GM18511 (cell line): ENCODE measurements at regions not wholly inside any gene's neighbourhood (a gene's known extent, or its start where the extent isn't known, plus 50 kb on each side); places are given as distances from the start of the nearest gene placed in this dataset.
"Not testable (repeated sequence)": the region's sequence is repeated elsewhere in the genome, so short reads cannot be mapped to it uniquely, and the experiment has no call there.

Source experiments
- ATAC-seq: cut with Tn5 transposase; IDR thresholded peaks from one replicate; pipeline ENCODE4 v1.9.1; 2021; ENCODE audit warnings: mild to moderate bottlenecking, moderate library complexity; ENCODE audit not compliant: unreplicated experiment

DNA sequence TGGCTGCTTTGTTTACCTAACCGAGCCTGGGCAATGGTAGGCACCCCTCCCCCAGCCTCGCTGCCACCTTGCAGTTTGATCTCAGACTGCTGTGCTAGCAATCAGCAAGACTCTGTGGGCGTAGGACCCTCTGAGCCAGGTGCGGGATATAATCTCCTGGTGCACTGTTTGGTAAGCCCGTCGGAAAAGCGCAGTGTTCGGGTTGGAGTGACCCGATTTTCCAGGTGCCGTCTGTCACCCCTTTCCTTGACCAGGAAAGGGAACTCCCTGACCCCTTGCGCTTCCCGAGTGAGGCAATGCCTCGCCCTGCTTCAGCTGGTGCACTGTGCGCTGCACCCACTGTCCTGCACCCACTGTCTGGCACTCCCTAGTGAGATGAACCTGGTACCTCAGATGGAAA is 482.2 kb upstream of the SMC2 start:
- not testable (repeated sequence) for ATAC-seq

DNA sequence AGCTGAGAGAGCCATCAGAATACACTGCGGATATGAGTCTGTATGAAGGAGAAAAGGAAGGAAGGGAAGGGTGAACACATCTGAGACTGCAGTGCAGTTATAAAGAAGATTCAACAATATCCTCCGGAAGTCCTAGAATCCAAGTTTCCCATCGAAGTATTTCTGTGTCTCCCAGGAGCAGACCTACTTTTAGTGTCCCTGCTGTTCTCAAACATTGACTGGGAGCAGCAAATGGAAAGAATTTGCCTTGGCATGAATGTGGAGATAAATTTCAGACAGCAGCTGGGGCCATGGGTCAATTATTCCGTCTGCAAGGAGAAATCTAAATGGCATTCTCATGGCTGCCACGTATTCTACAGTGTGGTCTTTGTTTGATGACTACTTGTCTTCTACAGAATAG is 478.1 kb upstream of the SMC2 start:
- no peak for ATAC-seq

DNA sequence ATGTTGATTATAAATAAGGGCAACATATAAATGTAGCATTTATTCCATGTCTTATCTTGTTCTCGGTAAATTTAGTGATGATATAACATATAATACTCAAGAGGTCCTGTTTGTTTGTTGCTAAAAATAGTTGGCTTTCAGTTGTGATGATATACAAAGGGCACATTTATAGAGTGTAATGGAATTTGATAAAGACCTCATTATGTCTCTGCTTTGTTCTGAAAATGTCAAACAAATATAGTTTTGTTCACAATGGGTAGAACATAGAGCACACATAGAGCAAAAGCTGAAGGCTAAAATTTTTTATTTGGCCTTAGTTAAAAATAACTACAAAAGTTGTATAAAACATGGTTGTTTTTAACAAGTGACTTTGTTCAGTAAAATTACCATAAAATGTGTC is 477.1 kb upstream of the SMC2 start:
- ATAC-seq, result no peak

DNA sequence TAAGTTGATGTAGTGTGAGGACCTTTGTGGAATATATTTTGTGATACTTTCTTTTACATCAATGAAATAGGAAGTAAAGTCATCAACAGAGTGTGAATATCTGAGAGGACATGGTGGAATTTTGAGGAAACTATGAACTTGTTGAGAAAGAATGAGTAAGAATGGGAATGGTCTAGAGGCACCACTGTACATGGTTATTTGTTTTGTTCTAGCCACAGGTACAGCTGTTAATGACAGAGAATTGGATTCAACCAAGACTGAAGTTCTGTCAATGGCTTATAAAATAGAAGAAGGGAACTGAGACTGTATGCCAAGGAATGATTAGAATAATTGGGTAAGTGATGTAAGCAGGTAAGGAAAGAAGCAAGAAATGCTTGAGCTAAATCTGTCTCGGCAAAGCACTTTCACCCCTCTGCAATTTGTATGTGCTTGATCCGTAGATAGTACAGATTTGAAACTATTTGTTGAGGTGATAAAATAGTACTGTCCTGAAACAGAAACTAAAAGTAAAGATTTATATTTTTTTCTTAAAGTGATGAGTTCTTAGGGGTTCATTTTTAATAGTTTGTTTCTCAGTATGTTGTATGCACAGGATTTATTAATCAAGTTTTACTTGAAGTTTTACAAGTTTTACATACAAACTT is 468.8 kb upstream of the SMC2 start:
- ATAC-seq, result no peak

DNA sequence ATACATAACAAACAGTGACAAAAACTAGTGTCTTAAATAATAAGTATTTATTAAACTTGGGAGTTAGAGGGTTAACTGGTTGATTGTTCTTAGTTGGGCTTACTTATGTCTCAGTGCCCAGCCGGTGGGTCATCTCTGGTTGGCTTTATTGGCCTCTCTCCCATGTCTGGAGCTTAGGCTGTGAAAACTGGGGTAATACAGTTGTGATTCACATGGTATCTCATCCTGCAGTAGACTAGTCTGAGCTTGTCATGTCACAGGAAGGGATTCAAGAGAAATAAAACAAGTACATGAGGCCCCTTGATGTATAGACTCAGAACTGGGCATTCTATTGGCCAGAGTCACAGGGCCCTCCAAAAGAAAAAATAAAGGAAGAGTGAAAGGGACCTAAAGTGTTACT is 466.4 kb upstream of the SMC2 start:
- no peak for ATAC-seq

DNA sequence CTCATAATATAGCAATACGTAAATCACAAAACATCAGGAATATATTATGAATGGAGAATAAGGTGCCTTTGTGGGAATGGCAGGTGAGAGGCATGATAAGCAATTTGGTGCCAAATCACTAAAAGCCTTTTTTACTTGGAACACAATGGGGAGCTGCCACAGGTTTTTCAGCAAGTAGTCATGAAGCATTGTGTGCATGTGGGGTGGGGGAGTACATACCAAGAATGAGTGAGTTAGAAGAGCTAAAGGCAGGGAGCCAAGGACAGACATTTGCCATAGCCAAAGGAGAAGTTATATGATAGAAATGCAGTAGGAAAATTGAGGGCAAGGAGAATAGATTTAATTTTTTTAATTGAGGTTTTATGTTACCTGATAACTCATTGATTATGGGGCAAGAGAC is 445.0 kb upstream of the SMC2 start:
- ATAC-seq, result no peak

DNA sequence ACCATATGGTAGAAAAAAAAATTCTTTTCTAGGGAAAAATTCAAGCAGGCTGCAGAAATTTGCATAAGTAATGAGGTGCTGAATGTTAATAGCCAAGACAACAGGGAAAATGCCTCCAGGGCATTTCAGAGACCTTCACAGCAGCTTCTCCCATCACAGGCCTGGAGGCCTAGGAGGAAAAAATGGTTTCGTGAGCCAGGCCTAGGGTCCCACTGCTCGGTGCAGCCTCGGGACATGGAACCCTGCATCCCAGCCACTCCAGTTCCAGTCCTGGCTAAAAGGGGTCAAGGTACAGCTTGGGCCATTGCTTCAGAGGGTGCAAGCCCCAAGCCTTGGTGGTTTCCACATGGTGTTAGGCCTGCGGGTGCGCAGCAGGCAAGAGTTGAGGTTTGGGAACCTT is 436.0 kb upstream of the SMC2 start:
- no peak for ATAC-seq

DNA sequence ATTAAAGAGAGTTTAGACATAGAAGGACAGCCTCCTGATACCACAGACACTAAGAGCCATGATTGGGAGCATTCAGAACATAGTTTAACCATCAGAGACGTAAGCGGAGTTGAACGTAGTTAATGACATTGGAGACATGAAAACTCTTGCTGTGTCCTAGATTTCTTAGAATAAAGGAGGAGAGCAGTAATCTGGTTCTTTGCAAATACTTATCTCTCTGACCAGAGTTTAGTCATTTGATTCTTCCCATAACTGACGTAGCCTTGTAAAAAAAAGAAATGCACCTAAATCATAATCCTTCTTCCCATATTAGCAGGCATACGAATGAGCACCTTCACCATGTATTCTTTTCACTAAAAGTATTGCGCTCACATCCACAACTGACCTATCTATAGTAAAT is 433.3 kb upstream of the SMC2 start:
- no peak for ATAC-seq

DNA sequence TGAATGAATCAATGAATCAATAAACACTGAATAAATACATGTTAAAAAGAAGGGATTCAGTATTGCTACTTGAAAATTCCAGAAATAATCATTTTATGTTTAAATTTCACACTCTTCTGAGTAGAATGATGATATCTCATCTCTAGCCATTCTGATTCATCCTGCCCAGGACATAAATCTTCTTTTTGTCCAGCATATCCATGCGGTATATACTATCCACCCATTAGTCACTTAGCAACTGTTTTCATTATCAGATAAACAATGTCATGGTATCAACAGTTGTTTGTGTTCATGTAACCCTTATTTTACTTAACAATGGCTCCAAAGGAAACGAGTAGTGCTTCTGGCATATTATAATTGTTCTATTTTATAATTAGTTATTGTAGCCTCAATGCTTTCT is 432.4 kb upstream of the SMC2 start:
- ATAC-seq, result no peak

DNA sequence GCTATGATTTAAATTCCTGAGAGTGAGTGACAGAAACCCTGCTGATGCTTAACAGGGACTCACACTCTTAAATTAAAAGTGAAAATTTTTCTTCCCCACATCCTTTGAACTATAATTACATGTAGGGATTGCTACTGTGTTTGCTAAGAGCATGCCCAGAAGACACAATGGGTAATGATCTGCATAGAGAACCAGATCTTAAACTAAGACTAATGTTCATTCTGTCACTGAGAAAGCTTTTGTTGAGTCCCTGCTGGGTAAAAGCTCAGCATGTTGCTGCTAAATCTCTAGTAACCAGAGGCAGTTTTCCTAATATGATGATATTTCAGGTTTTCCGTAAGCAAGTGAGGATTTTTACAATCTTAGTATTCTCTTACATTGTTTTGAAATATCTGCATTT is 424.8 kb upstream of the SMC2 start:
- ATAC-seq, result no peak

DNA sequence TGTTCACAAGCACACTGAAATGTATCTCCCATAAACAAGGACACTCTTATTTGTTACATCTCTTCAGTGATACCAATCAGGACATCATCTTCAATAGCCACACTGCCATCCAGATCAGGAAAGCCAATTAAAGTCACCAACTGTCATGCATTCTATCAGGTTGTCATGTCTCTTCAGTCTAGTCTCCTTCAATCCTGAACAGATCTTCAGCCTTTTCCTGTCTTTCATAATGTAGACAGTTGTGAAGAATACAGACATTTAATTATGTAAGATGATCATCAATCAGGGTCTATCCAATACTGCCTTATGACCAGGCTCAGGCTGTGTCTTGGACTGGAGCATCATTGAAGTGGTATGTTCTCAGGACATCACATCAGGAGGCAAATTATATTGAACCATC is 419.8 kb upstream of the SMC2 start:
- no peak for ATAC-seq

DNA sequence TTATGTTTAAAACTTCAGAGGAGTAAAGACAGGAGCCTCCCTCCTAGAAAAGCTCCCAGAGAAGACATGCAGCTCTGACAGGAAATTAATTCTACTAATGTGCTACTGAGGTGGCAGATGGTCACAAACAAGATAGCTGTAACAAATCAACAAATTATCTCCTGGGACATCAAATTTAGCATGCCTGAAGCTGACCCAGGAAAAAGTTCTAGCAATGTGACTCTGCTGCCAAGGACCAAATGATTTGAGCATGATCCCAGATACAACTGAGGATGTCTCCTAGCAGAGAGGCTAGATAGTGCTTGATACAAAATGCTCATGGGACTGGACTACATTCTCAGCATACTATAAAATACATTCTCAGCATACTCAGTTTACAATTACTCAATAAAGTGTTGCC is 413.5 kb upstream of the SMC2 start:
- ATAC-seq, result no peak

DNA sequence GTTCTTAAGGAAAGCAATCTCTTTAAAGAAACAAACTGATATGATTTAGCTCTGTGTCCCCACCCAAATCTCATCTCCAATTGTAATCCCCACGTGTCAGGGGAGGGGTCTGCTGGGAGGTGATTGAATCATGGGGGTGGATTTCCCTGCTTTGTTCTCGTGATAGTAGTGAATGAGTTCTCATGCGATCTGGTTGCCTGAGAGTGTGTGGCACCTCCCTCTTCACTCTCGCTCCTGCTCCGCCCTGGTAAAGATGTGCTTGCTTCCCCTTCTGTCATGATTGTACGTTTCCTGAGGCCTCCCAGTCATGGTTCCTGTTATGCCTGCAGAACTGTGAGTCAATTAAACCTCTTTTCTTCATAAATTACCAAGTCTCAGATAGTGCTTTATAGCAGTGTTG is 412.7 kb upstream of the SMC2 start:
- ATAC-seq, result no peak

DNA sequence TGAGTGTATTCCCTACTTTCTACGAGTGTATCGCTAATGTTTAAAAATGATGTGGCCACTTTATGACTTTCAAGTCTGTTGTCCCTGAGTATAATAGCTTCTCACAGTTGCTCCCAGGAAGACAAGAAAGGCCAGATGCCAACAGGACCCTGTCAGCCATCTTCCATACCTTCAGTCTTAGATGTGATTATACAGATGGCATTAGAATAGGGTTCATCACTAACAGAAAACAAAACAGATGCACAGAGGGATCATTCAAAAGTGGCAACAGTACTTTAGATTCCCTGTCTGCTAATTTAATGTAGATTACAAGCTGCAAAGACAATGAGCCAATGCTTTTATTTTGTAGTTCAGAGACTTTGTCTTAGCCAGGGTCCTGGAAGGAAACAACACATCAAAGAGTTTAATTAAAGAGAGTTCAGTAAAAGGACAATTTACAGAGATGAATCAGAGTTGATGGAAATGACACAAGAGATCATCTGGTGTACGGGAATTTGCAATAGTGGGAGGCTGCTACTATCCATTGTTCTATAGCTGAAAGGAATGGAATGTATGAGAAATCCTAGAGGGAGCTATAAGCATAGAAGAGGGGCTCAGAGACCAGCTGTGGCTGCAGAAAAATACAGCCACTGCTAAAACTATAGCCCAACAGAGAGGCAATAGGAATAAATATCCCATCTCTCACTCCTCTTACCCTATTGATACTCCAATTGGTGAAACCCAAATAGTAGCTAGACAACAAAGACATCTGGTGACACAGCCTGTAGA is 393.7 kb upstream of the SMC2 start:
- no peak for ATAC-seq

DNA sequence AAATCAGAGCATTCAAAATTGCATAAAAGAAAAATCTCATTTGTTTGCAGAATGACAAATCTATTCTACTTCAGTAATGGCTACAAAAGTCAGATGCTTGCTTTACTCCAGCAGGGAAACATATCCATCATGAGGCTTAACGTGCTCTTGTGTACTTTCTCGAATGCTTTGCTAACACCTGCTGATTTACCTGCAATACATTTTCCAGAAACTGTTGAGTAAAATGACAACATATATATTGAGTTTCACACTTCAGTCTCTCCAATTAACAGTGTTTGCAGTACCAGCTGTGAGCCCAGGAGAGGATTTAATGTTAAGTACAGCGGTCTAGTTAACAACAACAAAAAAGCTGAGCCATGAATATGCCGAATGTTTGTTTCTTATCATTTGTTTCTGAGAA is 391.5 kb upstream of the SMC2 start:
- ATAC-seq, result no peak

DNA sequence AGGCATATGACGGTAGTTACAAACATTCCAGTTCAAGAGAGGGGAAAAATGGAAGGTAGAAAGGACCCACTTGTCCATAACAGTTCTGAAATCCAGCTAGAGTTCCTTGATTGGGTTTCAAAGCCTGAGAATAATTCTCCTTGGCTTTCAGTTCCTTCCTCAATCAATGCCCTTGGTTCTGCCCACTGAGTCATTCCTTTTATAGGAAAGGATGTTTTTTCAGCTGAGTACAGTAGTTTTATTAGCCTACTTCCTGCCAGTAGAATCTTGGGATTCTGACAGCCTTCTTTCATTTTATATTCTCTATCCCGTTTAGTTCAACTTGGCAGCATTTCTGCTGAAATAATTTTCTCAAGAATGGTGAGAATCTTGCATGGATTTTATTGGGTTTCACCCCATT is 386.9 kb upstream of the SMC2 start:
- no peak for ATAC-seq

DNA sequence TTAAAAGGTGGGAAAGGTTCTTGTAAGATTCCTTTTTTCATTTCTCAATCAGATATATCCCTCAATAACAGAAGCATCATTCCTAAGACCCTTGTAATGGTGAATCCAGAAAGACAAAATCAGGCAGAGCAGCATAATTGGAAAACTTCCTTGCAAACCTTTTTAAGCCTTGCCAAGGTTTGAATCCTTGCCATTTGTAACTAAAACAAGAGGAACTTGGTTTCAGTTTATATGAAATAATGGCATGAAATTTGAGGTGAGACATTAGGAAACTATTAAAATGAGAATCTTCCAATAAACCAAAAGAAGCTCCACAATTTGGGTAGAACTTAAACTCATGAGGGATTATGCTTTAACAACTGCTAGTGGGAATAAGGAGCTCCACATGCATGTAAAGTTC is 384.7 kb upstream of the SMC2 start:
- no peak for ATAC-seq

DNA sequence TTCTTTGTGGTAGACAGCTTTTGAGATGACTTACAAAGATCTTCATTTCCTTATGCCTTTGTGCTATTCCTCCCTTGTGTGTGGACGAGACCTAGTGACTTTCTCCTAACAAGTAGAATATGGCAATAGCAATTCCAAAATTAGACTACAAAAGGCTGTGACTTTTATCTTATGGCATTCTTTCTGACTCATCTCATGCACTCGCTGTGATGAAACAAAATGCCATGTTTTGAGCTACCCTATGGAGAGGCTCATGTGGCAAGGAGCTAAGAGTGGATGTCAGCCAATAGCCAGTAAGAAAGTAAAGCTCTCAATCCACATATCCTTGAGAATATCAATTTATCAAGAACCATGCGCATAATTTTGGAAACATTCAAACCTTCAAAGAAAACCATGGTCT is 380.5 kb upstream of the SMC2 start:
- ATAC-seq, result no peak

DNA sequence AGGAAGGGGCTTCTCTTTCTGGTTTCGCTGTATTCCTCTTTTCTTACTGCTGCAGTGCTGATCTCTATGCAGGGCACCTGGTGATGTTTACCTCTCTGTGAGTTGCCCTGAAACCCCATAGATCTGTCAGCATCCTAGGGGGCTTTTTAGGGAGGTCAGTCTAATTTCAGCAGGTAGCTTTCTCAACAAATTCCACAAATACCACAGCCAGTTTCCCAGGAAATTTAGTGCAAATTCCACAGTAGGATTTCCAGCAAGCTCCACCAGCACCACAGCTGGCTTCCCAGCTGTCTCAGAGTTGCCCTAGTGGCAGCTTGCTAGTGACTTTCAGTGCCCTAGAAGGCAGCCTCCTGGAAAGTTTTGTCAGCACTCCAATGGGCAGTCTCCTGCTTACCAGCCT is 379.1 kb upstream of the SMC2 start:
- ATAC-seq, result no peak

DNA sequence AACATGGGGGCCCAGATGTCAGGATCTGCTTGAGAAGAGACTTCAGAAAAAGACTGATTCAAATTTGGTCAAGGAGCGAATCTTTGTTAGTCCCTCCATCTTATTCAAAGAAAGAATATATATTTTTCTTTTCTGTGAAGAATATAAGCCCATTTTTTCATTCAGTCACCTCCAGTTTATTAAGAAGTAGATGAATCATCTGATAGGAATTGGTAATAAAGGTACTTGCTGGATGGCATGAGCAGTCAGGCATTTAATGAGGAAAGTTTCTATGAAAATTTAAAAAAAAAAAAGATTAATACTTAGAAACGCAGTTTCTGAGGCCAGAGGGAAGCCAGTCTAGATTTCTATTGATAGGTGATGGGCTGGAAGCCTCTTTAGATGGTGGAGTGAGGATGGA is 373.1 kb upstream of the SMC2 start:
- no peak for ATAC-seq

DNA sequence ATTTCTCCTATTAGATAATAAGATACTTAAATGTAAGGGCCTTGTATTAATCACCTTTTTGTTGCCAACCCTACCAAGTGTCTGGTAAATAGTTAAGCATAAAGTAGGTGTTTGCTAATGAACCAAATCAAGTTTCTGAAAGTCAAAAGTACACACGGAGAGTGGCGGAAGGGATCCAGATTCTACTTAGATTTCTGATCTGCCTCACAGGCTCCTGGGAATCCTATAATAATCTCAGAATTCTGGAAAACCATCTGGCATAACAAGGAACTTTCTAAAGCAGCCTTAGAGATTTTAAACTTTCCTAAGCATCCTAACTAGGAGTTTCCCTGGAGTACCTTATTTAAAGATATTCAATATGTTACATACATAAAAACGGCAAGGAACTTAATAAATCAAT is 363.2 kb upstream of the SMC2 start:
- no peak for ATAC-seq

DNA sequence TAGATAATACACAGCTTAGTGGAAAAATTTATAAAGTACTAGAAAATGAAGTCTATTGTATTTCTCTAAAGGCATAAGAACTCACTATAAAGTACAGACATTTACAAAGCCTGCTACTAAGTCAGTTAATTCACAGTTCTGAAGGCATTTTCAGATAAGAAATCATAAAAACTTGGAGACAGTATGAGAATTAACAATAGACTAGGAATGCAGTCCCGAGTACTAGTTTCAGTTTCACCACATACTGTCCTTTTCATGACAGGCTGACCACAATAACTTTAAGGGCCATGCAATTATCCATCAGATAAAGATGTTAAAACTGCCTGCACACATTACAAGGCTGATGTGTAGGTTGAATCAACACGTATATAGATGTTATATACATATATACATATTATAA is 362.6 kb upstream of the SMC2 start:
- no peak for ATAC-seq

DNA sequence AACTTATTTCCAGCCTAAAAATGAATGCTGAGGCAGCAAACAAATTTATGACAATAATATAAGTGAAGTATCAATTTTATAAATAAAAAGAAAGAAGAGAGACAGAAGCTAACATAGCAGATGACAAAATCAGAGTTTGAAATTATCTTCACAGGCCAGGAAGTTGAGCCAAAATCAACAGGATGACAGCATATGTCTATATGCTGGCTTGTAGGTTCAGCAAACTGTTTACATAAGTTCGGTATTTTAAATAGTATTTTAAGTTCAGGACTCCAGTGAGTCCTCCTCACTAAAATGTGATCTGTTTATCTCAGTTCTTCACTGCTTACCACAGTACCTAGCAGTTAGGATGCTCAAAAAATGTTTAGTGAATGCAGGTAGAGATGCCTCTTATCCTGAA is 359.6 kb upstream of the SMC2 start:
- ATAC-seq, result no peak
